HuH-7.5 (cell line): ENCODE measurements at regions not wholly inside any gene's neighbourhood (a gene's known extent, or its start where the extent isn't known, plus 50 kb on each side); places are given as distances from the start of the nearest gene placed in this dataset.
"Not testable (repeated sequence)": the region's sequence is repeated elsewhere in the genome, so short reads cannot be mapped to it uniquely, and the experiment has no call there.

Source experiments
- DNase-seq: peaks from one replicate; pipeline ENCODE4 v3.0.0; 2011; ENCODE audit warnings: low spot score

- no peak for DNase-seq
Observed at GRCh38 chr14:100421756-100422470, 98.8 kb downstream of the SLC25A47 start.

GRCh38 chr14:100422556-100423316 is 99.6 kb downstream of the SLC25A47 start:
- no peak for DNase-seq

- DNase-seq = no peak
Observed at GRCh38 chr14:100423317-100424010, 100.3 kb downstream of the SLC25A47 start.

- no peak for DNase-seq
Observed at GRCh38 chr14:100424504-100425428, 101.6 kb downstream of the SLC25A47 start.

GRCh38 chr14:100425429-100425827 is 102.3 kb downstream of the SLC25A47 start:
- DNase-seq = no peak

- no peak for DNase-seq
Observed at GRCh38 chr14:100426314-100426713, 103.2 kb downstream of the SLC25A47 start.

- DNase-seq = no peak
Observed at GRCh38 chr14:100427166-100427565, 104.0 kb downstream of the SLC25A47 start.

- no peak for DNase-seq
Observed at GRCh38 chr14:100428727-100429126, 105.6 kb downstream of the SLC25A47 start.

- no peak for DNase-seq
Observed at GRCh38 chr14:100429537-100429936, 106.4 kb downstream of the SLC25A47 start.

- no peak for DNase-seq
Observed at GRCh38 chr14:100430571-100430970, 107.4 kb downstream of the SLC25A47 start.

GRCh38 chr14:100431461-100431860 is 108.3 kb downstream of the SLC25A47 start:
- DNase-seq = not testable (repeated sequence)

GRCh38 chr14:100432652-100433427 is 109.7 kb downstream of the SLC25A47 start:
- DNase-seq = no peak

- no peak for DNase-seq
Observed at GRCh38 chr14:100433428-100433814, 110.3 kb downstream of the SLC25A47 start.

- DNase-seq = no peak
Observed at GRCh38 chr14:100434033-100434601, 111.0 kb downstream of the SLC25A47 start.

GRCh38 chr14:100434911-100435438 is 111.8 kb downstream of the SLC25A47 start:
- no peak for DNase-seq

- DNase-seq = no peak
Observed at GRCh38 chr14:100435459-100435858, 112.3 kb downstream of the SLC25A47 start.

- no peak for DNase-seq
Observed at GRCh38 chr14:100436745-100437406, 113.7 kb downstream of the SLC25A47 start.

- no peak for DNase-seq
Observed at GRCh38 chr14:100438271-100438670, 115.1 kb downstream of the SLC25A47 start.

GRCh38 chr14:100438678-100439592 is 115.8 kb downstream of the SLC25A47 start:
- DNase-seq = peak; percentile 32
